ENCODE measurements at regions not wholly inside any gene's neighbourhood (a gene's known extent, or its start where the extent isn't known, plus 50 kb on each side); places are given as distances from the start of the nearest gene placed in this dataset.
"Not testable (repeated sequence)": the region's sequence is repeated elsewhere in the genome, so short reads cannot be mapped to it uniquely, and the experiment has no call there.

DNA sequence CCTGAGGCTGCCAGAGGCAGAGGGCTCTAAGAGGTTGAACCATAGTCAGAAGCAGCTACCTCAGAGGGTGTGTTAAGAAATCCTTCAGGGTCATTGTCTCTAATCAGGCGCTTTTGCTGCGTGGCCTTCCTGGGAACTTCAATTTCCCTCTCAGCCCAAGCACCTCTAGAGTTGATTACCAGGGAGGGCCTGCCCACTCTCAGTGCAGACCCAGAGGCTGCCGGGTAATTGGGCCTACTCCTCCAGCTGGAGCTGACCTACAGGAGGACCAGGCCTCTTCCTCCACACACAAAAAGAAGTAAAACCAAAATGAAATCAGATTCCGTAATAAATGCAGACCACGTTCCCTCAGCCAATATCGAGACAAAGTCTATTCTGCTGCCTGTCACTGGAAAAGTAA is 305.0 kb upstream of the CCL2 start:
- DNase-seq: no peak

DNA sequence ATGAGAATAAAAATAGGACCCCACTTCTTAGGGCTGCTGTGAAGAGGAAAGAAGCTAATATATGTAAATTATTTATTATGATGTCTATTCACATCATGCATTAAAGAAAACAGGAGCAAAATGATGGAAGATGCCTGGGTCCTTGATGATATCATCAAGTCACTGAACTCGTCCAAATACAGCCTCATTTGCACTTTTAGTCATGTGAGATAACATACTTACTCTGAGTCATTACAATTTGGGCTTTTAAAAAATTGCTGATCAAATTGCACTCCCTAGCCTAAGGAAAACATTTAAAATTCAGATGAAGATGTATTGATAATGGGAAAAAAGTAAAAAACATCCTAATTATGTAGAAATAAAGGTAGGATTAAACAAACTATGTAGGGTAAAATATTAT is 302.7 kb upstream of the CCL2 start:
- DNase-seq: no peak

DNA sequence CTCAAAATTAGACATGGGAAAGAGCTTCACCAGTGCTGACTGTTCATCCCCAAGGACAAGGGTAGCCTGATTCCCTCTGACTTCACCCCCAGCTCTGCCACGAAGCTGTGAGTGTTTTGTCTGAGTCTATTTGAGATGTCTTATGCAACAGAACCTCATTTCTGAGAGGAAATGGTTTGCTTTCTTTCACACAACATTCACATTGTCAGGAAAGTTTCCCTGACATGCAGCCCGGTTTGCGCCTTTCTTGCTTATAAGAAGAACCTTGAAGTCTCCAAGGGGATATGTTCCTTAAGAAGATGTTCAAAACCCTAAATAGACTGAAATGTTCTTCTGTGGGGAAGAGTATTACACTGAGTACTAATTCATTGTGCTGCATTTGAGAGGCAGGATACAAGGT is 300.5 kb upstream of the CCL2 start:
- no peak for DNase-seq

DNA sequence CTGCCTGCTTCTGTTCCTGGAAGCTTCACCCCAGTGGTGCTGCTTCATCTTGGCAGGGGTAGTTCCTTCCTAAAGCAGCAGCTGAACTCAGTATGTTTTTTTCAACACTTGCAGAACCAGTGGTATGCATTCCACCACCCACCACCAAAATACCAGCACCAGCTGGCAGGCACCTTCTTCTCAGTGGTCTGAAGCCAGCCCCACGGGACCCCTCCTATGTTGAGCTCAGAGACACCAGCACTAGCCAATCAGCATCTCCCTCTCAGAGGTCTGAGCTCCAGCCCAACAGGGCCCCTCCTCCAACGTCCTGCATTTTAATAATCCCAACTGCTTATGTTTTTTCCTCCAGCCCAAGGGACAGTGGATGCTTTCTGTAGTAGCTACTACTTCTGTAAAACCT is 299.6 kb upstream of the CCL2 start:
- no peak for DNase-seq

DNA sequence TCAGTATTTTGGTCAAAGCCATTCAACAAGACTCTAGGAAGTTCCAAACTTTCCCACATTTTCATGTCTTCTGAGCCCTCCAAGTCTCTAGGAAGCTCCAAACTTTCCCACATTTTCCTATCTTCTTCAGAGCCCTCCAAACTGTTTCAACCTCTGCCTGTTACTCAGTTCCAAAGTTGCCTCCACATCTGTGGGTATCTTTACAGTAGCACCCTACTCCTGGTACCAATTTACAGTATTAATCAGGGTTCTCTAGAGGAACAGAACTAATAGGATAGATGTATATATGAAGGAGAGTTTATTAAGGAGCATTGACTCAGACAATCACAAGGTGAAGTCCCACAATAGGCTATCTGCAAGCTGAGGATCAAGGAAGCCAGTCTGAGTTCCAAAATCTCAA is 296.0 kb upstream of the CCL2 start:
- DNase-seq: not testable (repeated sequence)

DNA sequence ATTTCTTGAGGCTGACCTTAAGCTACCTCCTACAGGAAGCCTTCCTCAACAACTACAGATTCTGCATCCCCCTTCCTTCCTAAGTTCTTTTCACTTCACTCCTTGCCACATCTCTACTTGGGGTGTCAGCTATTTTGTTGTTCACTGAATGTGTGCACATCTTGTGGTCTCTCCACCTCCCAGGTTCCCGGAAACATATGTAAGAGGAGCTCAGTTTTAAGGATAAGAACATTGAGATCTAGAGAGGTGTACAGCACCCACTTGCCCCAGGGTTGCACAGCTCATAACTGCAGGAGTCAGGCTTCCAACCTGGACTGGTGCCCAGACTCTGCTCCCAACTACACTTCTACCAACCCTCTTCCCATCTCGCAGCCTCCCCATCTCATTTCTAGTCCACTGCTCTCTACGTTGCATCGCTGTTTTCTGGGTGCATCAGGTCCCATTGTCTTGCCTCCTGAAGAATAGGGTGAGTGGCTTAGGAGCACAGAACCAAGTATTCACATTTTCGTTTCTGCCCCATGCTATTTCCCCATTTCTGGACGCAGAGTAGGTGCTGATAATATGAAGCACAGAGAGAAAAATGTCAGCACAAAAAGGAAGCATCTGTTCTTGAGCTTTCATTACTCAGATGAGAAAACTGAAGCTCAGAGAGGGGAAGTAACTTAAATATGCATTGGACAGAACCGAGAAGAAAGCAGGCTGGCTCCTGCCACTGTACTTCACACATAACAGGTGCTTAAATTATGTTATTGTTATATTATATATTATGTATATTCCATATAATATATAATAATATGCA is 292.0 kb upstream of the CCL2 start:
- DNase-seq: no peak

DNA sequence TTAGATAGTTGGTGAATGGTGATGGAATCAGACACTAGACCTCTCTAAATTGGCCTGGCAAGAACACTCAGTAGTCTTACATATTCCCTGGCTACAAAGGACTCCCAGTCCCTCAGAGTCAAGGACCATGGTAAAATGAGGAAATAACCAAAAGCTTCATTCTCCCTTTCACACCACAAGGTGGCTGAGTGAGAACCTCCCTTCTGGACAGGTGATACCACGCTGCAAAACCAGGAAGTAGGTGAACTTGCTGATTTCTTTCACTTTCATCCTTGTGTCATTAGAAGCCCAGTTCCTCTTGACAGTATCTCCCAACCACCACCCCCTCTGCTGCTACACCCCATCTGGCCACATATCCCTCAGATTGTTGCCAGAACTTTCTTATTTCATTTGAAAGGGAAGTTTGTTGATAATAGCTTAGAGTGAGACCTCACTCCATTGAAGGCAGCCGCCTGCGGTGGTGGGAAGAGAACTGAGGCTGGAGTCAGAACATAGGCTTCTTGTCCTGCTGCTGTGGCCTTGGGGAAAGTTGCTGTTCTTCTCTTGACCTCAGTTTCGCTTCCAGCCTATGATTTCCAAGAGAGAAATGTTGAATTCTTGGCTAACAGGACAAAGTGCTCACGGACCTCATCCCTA is 290.6 kb upstream of the CCL2 start:
- peak in 1 of 2 experiments; percentile 11 for DNase-seq

DNA sequence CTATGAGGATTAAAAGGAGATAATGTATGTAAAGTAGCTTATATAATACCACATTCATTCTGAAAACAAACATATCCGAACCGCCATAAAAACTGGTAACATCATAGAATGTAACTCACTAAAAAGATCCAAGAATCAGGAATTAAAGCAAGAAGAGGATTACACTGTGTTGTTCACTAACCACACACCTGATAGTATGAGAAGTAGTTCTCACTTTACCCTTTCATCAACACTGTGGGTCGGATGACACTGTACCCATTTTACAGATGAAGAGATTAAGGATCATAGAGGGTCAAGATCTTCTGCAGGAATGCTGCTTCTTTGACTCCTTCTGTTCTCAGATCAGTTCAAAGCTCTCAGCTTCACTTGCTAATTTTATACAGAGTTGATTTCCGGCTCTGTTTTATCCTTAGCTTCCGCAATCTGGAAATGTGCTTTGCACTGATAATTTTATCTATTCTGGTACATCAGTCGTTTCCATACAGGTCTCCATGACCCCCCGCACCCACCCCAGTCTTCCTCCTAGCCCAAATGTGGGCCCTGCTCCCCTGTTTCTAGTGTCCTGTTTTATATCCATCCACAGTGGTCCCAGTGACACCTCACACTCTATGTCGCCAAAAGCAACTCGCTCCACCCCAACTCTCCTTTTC is 288.6 kb upstream of the CCL2 start:
- DNase-seq: no peak

DNA sequence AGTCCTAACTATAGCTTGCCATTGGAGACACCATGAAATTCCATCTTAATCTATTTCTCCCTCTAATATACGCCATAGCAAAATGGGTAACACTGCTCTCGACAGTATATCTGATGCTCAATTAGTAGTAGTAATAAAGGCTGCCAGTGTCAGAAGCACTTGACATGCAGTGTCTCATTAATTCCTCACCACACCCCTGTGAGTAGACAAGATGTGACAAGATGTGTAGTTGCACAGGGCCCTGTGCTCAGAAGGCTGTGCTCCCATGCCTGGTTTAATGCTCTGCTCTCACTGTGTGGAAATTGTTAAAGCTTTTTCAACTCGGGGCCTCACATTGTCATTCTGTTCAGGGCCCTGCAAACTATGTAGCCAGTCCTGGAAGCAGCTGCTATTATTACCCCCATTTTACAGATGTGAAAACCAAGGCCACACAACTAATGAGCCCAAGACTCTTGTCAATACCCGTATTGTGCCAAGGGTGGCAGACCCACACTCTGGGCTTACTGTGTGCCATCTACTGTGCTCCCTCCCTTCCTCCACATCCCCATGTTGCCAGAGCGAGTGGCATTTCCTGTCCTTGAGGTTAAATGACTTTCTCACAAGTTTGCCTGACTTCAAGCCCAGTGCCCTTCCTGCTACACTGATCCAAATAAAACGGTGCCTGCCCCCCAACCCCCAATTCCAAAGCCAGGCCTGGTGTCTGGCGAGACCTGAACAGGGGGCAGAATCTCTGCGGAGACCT is 287.3 kb upstream of the CCL2 start:
- DNase-seq: no peak

DNA sequence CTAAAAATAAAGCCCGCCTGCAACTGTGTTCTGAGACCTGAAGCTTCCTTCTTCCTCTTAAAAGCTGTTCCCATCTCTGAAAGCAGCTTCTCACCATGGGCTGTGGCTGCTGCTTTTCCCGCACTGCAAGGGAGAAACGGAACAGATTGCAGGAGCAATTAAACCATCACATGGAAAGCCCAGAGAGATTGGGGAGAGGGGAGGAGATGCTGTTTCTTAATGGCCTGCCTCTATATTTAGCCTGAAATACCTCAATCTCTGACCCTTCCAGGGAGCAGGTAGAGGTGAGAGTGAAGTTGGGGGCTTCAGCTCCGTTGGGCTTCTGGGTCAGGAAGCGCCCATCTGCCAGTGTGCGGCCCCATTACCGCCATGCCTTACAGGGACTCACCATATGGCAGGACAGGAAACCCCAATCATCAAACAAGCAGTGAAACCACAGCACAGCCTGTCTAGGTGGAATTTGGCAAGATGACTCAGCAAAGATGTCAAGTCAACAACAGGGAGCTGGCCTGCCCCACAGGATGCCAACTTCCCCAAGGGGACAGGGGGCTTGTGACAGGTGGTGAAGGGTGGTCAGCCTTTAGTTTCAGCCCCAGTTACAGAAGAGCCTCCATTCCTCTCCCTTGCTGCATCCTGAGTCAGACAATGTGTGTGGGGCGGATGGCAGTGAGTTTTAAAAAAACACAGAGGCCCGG is 286.6 kb upstream of the CCL2 start:
- no peak for DNase-seq

DNA sequence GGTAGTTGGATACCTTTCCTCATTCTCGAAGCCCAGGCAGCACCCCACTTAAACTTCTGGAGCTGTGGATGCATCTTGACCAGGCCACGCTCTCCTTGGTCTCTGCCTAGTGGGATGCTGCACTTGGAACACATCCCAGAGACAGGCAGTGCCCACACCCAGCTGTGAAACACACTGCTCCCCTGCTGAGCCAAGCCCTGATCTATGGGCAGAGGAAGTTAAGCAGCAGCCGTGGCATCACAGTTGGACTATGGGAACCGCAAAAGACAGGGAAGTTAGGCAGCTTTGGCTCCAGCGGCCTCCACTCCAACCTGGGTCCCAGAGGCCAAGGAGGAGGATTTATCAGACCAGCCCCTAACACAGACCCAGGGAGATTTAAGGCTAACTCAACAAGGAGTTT is 284.8 kb upstream of the CCL2 start:
- no peak for DNase-seq

DNA sequence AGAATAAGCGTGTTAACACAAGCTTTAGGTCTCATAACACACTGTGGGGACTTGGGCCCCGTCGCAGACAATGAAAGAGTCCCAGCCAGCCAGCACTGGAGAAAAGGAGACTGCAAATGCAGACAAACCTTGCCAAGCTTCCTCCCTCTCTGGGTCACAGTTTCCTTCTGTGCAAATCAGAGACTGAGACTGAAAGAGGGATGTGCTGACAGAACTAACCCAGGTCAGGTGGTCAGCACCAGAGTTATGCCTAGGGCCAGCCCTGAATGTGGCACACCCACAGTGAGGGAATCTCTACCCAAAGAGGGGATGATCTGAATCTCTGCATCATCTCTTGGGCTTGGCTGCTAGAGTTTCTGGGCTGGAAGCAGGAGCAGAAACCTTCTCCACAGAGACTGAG is 282.3 kb upstream of the CCL2 start:
- no peak for DNase-seq

DNA sequence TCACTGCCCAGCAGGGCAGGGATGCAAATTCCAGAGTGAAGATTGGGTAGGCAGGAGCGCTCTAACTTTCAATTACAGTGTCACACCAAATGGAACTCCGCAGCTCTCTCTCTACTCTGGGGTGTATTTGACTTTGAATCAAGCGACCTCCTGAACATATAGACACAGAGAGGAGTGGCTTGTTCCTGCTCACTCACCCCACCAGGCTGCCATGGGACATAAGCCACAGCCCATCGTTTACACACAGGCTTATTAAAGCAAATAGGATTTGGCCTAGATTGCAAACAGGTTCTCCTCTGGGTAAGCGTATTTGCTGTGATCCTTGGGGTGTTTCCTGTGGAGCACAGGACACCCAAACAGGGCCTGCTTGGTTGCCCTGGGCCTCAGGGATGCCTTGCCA is 281.6 kb upstream of the CCL2 start:
- DNase-seq: no peak

DNA sequence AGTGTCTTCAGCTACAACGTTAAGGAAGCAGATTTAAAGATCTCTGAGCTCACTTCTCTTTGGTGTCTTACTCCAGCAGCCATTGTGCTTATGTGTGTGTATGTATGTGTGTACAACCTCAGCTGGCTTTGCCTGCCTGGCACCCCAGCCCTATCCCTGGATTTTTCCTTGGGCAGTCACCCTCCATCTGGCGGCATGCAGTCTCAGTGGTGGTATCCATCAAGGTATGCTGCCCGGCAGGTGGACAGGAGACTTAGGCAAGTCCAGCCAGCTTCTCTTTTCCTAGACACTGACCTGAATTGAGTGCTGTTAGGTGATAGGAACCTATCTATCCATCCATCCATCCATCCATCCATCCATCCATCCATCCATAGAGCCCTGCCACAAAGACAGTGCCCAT is 280.8 kb upstream of the CCL2 start:
- DNase-seq: no peak

DNA sequence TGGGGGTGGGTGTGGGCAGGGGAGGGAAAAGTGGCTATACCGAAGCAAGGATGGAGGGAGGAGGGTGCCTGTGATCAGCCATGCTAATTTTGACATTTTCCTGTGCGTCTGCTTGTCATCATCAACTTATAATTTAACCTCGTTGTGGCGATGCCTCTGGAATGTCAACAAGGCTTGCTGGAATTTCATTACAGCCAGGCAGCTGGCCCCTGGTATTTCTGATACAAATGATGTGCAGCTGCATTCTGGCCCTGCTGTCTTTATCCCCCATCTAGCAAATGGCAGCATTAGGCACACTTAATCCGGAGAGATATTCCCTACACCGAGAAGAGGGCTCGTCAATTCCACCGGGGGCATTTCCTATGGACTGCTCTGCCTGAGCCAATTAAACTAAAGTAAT is 278.3 kb upstream of the CCL2 start:
- no peak for DNase-seq

DNA sequence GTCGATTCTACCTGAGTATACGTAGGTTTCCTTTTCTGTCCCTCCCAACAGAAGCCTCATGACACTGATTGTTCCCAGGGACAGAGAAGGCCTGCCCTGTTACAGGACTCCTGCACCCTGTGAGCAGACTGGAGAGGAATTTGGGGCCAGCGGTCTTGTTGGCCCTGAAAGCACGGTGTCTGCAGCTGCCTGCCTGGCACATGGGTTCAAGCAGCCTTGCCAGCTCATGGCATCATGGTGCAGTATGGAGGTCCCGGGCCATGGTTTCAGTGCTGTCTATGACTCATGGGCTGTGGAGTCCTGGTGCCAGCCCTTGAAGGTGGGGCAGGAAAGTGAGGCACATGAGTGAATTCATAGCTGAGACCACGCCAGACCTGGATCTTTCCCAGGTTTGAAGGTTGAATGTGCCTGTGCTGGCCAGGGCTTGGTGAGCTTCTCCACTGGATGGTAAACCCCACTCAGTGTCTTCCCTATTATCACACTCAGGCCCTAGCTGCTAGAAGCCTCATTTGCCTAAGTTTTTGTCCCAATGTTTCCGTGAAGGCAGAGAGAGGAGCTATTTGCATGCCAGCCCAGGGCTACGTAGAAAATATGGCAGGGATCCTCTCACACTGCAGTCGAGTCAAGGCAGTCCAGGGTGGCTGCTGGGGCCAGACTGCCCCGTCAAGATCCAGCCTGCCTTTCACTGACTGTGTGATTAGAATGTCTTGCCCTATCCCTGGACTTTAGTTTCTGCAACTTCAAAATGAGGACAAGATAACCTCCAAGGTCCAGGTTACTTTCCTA is 277.2 kb upstream of the CCL2 start:
- DNase-seq: no peak

DNA sequence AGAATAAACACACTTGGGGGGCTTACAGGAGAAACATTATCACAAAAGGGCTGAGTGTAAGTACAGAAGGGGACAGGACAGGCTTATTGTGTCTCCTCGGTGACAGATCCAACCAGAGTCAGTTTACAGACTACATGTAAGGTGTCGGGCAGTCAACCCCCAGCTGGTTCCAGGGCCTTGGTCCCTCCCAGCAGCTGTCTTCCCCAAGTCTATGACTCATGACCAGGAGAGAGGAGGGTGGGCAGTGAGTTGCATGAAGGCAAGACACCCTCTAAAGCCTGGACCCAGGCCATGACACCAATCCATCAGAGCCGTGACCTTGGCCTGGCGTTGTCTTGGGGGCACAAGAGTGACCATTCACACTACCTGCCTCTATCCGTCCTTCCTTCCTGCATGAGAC is 276.2 kb upstream of the CCL2 start:
- DNase-seq: no peak

DNA sequence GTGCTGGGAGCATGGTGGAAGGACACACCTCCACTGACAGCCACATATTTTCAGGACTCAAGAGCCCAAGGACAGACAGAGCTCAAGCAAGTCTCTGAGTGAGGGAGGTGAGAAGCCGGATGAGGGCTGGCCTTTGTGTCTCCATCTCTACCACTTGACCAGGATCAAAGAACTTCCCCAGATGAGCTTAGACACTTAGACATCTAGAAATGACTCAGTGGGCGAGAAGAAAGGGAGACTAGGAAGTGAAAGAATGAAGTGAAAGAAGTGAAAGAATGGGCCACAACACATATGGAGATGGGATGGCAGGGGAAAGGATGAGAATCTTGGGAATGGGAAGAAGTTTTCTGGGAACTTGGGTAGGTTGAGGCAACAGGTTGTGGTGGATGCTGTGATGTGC is 274.9 kb upstream of the CCL2 start:
- no peak for DNase-seq

DNA sequence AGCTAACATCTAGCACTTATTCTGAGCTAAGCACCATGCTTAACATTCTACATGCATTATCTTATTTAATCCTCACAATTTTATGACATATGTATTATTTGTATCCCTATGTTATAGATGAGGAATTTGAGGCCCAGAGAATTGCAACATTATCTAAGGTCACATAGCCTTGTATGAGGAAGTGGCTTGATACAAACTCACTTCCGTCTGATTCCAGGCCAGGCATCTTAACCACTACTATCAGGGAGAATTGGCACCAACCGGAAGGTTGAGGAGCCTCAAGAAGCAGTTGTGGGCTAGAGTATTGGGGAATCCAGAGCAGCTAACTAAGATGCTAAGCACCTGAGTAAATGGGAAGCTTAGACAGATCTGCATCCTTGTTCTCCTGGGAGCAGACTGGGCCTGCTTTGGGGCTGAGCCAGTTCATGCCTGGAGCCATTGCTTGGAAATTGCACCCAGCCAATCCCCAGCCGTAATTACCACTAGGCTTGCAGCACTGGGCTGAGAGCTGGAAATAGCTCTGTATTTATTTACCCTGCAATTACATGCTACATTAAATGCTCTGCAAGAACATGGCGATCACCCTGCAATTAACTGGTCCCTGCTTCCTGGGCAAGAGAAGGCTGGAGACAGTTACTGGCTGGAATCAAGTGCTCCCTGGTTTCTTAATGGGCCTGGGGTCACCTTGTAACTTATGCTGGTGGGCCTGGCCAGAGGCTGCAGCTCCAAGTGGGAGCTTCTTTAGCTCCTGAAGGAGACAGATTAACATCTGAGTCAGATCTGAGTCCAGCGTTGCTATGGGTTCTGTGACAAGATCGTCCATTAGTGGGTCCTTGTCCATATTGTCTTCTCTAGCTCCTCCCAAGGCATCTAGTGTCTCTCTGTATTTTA is 273.1 kb upstream of the CCL2 start:
- peak; percentile 7 to 8 for DNase-seq

DNA sequence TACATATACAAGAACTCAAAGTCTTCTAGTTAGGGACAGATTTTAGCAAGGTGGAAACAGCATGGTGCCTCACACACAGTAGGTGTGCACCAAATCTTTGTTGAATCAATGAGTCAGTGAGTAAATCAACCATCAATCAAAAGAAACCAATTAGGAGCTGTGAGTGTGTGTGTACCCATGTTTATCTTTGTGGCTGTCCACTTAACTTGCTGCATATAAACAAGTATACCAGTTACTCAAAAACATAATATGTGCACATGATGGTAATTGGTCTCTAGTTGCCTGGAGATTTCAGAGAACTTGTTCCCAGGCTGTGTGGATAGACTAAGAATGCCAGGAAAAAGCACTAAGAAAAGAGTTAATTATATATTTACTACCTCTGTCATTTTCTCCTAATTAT is 272.2 kb upstream of the CCL2 start:
- DNase-seq: no peak
